OCI-LY3 (cell line): ENCODE measurements at regions not wholly inside any gene's neighbourhood (a gene's known extent, or its start where the extent isn't known, plus 50 kb on each side); places are given as distances from the start of the nearest gene placed in this dataset.

Source experiments
- H2AFZ ChIP-seq: fragments of 200-600, 300-600 bp; shearing (Covaris generic); 2 replicates; pipeline ENCODE4 v1.6.0; 2014; ENCODE audit warnings: antibody characterized with exemption, low read depth, low read length
- H3K27ac ChIP-seq: fragments of 200-600, 300-600 bp; sonication (generic); 2 replicates; pipeline ENCODE4 v1.5.1; 2014; ENCODE audit warnings: mild to moderate bottlenecking, low read length, moderate library complexity, mixed read lengths
- H3K27me3 ChIP-seq: fragments of 200-600, 300-600 bp; sonication (generic); 2 replicates; pipeline ENCODE4 v1.6.1; 2014; ENCODE audit warnings: low read depth, low read length, mixed read lengths
- H3K36me3 ChIP-seq: fragments of 200-600, 300-600 bp; sonication (generic); replicated peaks from 2 replicates; pipeline ENCODE3; 2014; ENCODE audit warnings: low read depth, low read length, mixed read lengths
- H3K4me1 ChIP-seq: fragments of 300-600, 200-600 bp; sonication (generic); 2 replicates; pipeline ENCODE4 v1.6.1; 2014; ENCODE audit warnings: low read length, mixed read lengths
- H3K4me2 ChIP-seq: fragments of 200-600, 300-600 bp; sonication (generic); 2 replicates; pipeline ENCODE4 v1.6.1; 2014; ENCODE audit warnings: low read length, mixed read lengths
- H3K4me3 ChIP-seq: fragments of 300-600, 200-600 bp; sonication (generic); 2 replicates; pipeline ENCODE4 v1.5.1; 2014; ENCODE audit warnings: antibody characterized with exemption, mild to moderate bottlenecking, low read length, moderate library complexity
- H3K79me2 ChIP-seq: fragments of 300-600, 200-600 bp; shearing (Covaris generic); 2 replicates; pipeline ENCODE4 v1.6.1; 2014; ENCODE audit warnings: mild to moderate bottlenecking, low read length, mixed read lengths
- H3K9ac ChIP-seq: fragments of 300-600, 200-600 bp; shearing (Covaris generic); 2 replicates; pipeline ENCODE4 v1.6.0; 2014; ENCODE audit warnings: mild to moderate bottlenecking, low read length, moderate library complexity
- H3K9me3 ChIP-seq: fragments of 200-600, 300-600 bp; shearing (Covaris generic); 2 replicates; pipeline ENCODE4 v1.6.1; 2014; ENCODE audit warnings: low read length, mixed read lengths; ENCODE audit not compliant: insufficient read depth
- H4K20me1 ChIP-seq: fragments of 200-600, 300-600 bp; sonication (generic); 2 replicates; pipeline ENCODE4 v1.6.1; 2016; ENCODE audit warnings: low read length, mixed read lengths; ENCODE audit not compliant: insufficient read depth
- CTCF ChIP-seq: fragments of 200-600, 300-600 bp; sonication (generic); IDR thresholded peaks from 2 replicates; pipeline ENCODE4 v1.5.1; 2014; ENCODE audit warnings: antibody characterized with exemption, low read length, low read depth
- EZH2phosphoT487 ChIP-seq: fragments of 200-600 bp; shearing (Covaris generic); IDR thresholded peaks from 2 replicates; pipeline ENCODE4 v1.6.1; 2018; ENCODE audit warnings: antibody characterized with exemption, mixed run types, low read depth

- no peaks in the 10 kb centered on the region for H3K9me3 ChIP-seq
- no peaks in the 10 kb centered on the region for H4K20me1 ChIP-seq
- H3K9ac ChIP-seq, result no peak overlapping the region
- no peaks in the 10 kb centered on the region for H3K36me3 ChIP-seq
- no peak overlapping the region for H3K4me3 ChIP-seq
- H3K27me3 ChIP-seq, result no peaks in the 10 kb centered on the region
- H3K4me1 ChIP-seq, result no peaks in the 10 kb centered on the region
- no peak overlapping the region for H3K4me2 ChIP-seq
- TF ChIP-seq CTCF, result no peak
- TF ChIP-seq EZH2phosphoT487, result no peak
- no peak overlapping the region for H3K27ac ChIP-seq
- no peaks in the 10 kb centered on the region for H3K79me2 ChIP-seq
- H2AFZ ChIP-seq, result no peak overlapping the region
Measured at GRCh38 chr1:68828013-68828412, 331.1 kb upstream of the DEPDC1 start.

GRCh38 chr1:68831281-68831680, 334.4 kb upstream of the DEPDC1 start:
- Histone ChIP-seq H3K27me3 (no peaks in the 10 kb centered on the region), H3K4me1 (no peaks in the 10 kb centered on the region), H2AFZ (no peak overlapping the region), H3K79me2 (no peaks in the 10 kb centered on the region), H3K4me2 (no peak overlapping the region), H3K4me3 (no peak overlapping the region), H3K36me3 (no peaks in the 10 kb centered on the region), H3K27ac (no peak overlapping the region), H4K20me1 (no peaks in the 10 kb centered on the region), H3K9me3 (no peaks in the 10 kb centered on the region), H3K9ac (no peak overlapping the region)
- no peak for TF ChIP-seq CTCF
- no peak for TF ChIP-seq EZH2phosphoT487

GRCh38 chr1:68848017-68848416, 351.1 kb upstream of the DEPDC1 start:
- Histone ChIP-seq H3K36me3 (no peaks in the 10 kb centered on the region), H3K9me3 (no peaks in the 10 kb centered on the region), H3K79me2 (no peaks in the 10 kb centered on the region), H3K9ac (no peak overlapping the region), H4K20me1 (no peaks in the 10 kb centered on the region), H3K4me1 (no peaks in the 10 kb centered on the region), H3K4me2 (no peak overlapping the region), H3K27ac (no peak overlapping the region), H3K27me3 (no peaks in the 10 kb centered on the region), H3K4me3 (no peak overlapping the region), H2AFZ (no peak overlapping the region)
- no peak for TF ChIP-seq CTCF
- no peak for TF ChIP-seq EZH2phosphoT487

DNA sequence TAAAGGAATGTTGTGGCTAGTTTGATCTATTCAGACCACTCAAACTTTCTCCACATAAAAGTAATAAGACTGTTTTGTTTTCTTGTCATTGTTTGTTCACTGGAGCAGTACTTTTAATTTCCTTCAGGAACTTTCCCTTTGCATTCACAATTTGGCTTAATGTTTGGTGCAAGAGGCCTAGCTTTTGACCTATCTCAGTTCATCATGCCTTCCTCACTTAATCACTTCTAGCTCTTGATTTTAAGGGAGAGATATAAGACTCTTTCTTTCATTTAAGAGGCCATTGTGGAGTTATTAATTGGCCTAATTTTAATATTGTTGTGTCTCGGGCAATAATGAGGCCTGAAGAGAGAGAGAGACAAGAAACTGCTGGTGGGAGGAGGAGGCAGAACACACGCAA, 371.7 kb upstream of the DEPDC1 start:
- H3K9me3 ChIP-seq, result no peaks in the 10 kb centered on the region
- no peak overlapping the region for H2AFZ ChIP-seq
- H3K4me2 ChIP-seq, result no peak overlapping the region
- no peaks in the 10 kb centered on the region for H4K20me1 ChIP-seq
- TF ChIP-seq CTCF (no peak), EZH2phosphoT487 (no peak)
- H3K79me2 ChIP-seq, result no peaks in the 10 kb centered on the region
- no peak overlapping the region for H3K27ac ChIP-seq
- H3K4me1 ChIP-seq, result no peaks in the 10 kb centered on the region
- no peak overlapping the region for H3K4me3 ChIP-seq
- H3K27me3 ChIP-seq, result no peaks in the 10 kb centered on the region
- H3K36me3 ChIP-seq, result no peaks in the 10 kb centered on the region
- no peak overlapping the region for H3K9ac ChIP-seq
